Stimulated activated CD4-positive, alpha-beta T cell treated with anti-CD3 and anti-CD28 coated beads, Interleukin-1b, Interleukin-23, amount 100 ng/mL, for 1 hour (primary cell): ENCODE measurements at regions not wholly inside any gene's neighbourhood (a gene's known extent, or its start where the extent isn't known, plus 50 kb on each side); places are given as distances from the start of the nearest gene placed in this dataset.

ENCODE experiments used
- DNase-seq, 2 donors: peaks; one replicate each; pipeline ENCODE4 v3.0.0-alpha.2; 2020; ENCODE audit warnings: low read depth in 2 of 2

- DNase-seq = no peak
These were observed 54.6 kb downstream of the ZFP36L2 start for GRCh38 chr2:43171789-43172188.

- DNase-seq = no peak
These were observed 55.9 kb downstream of the ZFP36L2 start for GRCh38 chr2:43170405-43171105.

GRCh38 chr2:43169987-43170386 is 56.4 kb downstream of the ZFP36L2 start:
- DNase-seq = peak; percentile 40 to 46

GRCh38 chr2:43169099-43169945 is 57.1 kb downstream of the ZFP36L2 start:
- DNase-seq = no peak

GRCh38 chr2:43168016-43168369 is 58.4 kb downstream of the ZFP36L2 start:
- no peak for DNase-seq

- DNase-seq = no peak
These were observed 60.9 kb downstream of the ZFP36L2 start for GRCh38 chr2:43165378-43166069.

GRCh38 chr2:43164686-43165085 is 61.7 kb downstream of the ZFP36L2 start:
- no peak for DNase-seq

- no peak for DNase-seq
These were observed 62.7 kb downstream of the ZFP36L2 start for GRCh38 chr2:43163584-43164270.

- no peak for DNase-seq
These were observed 64.0 kb downstream of the ZFP36L2 start for GRCh38 chr2:43162511-43162776.

- DNase-seq = no peak
These were observed 64.5 kb downstream of the ZFP36L2 start for GRCh38 chr2:43161650-43162510.

GRCh38 chr2:43160778-43161177 is 65.6 kb downstream of the ZFP36L2 start:
- DNase-seq = no peak

GRCh38 chr2:43159797-43160196 is 66.6 kb downstream of the ZFP36L2 start:
- no peak for DNase-seq

- DNase-seq = no peak
These were observed 68.0 kb downstream of the ZFP36L2 start for GRCh38 chr2:43158259-43158880.

- no peak for DNase-seq
These were observed 68.7 kb downstream of the ZFP36L2 start for GRCh38 chr2:43157506-43158246.

GRCh38 chr2:43155851-43156411 is 70.5 kb downstream of the ZFP36L2 start:
- DNase-seq = no peak

- DNase-seq = no peak
These were observed 71.7 kb downstream of the ZFP36L2 start for GRCh38 chr2:43154685-43155084.

GRCh38 chr2:43152741-43153647 is 73.4 kb downstream of the ZFP36L2 start:
- no peak for DNase-seq

- no peak for DNase-seq
These were observed 74.2 kb downstream of the ZFP36L2 start for GRCh38 chr2:43152186-43152585.
